ENCODE measurements at regions not wholly inside any gene's neighbourhood (a gene's known extent, or its start where the extent isn't known, plus 50 kb on each side); places are given as distances from the start of the nearest gene placed in this dataset.

- H3K36me3 ChIP-seq (ENCODE audit: insufficient read depth in 1 of 2, low read depth in 1 of 2): no peaks in the 10 kb centered on the region
- WGBS, 3 donors: 34 to 53% (median 37%) methylated on average over 8 of the region's 8 CpGs
- H3K9me3 ChIP-seq: no peaks in the 10 kb centered on the region
- no peak overlapping the region for H3K4me3 ChIP-seq
- intact Hi-C loops (cut with DNase I): no loop called here
- H3K27me3 ChIP-seq (ENCODE audit: insufficient read depth in 3 of 3, low read length in 2 of 3): peaks cover 0 to 5% (median 0%) of the 10 kb centered on the region in 3 donors
- H3K27ac ChIP-seq: no peak overlapping the region
- no peak for DNase-seq
- H3K4me1 ChIP-seq: no peaks in the 10 kb centered on the region
- no peak for TF ChIP-seq CTCF (IDR thresholded peaks at IDR 0.05)
- ATAC-seq: peak in 1 of 4 donors; percentile 44
Measured at GRCh38 chr19:29089315-29089870, 123.6 kb downstream of the UQCRFS1 start.

- H3K9me3 ChIP-seq: no peaks in the 10 kb centered on the region
- DNase-seq (no peak), ATAC-seq (no peak)
- no peak overlapping the region for H3K4me3 ChIP-seq
- H3K4me1 ChIP-seq: no peaks in the 10 kb centered on the region
- intact Hi-C loops (cut with DNase I): no loop called here
- peaks cover 0 to 5% (median 0%) of the 10 kb centered on the region in 3 donors for H3K27me3 ChIP-seq (ENCODE audit: insufficient read depth in 3 of 3, low read length in 2 of 3)
- TF ChIP-seq CTCF (IDR thresholded peaks at IDR 0.05): no peak
- WGBS, 3 donors: 24 to 41% (median 28%) methylated on average over 9 of the region's 9 CpGs
- no peak overlapping the region for H3K27ac ChIP-seq
- H3K36me3 ChIP-seq (ENCODE audit: insufficient read depth in 1 of 2, low read depth in 1 of 2): no peaks in the 10 kb centered on the region
Measured at GRCh38 chr19:29088761-29089160, 124.2 kb downstream of the UQCRFS1 start.

GRCh38 chr19:29086646-29087045 lies 126.3 kb downstream of the UQCRFS1 start:
- H3K4me3 ChIP-seq: no peak overlapping the region
- H3K4me1 ChIP-seq: no peaks in the 10 kb centered on the region
- intact Hi-C loops (cut with DNase I): no loop called here
- TF ChIP-seq CTCF (IDR thresholded peaks at IDR 0.05): no peak
- peaks cover 0 to 16% (median 4%) of the 10 kb centered on the region in 3 donors for H3K27me3 ChIP-seq (ENCODE audit: insufficient read depth in 3 of 3, low read length in 2 of 3)
- DNase-seq (no peak), ATAC-seq (no peak)
- H3K27ac ChIP-seq: no peak overlapping the region
- H3K9me3 ChIP-seq: no peaks in the 10 kb centered on the region
- no peaks in the 10 kb centered on the region for H3K36me3 ChIP-seq (ENCODE audit: insufficient read depth in 1 of 2, low read depth in 1 of 2)
- WGBS, 3 donors: 92 to 94% (median 94%) methylated on average over 10 of the region's 10 CpGs

GRCh38 chr19:29086182-29086581 lies 126.8 kb downstream of the UQCRFS1 start:
- peaks cover 0 to 16% (median 4%) of the 10 kb centered on the region in 3 donors for H3K27me3 ChIP-seq (ENCODE audit: insufficient read depth in 3 of 3, low read length in 2 of 3)
- H3K27ac ChIP-seq: no peak overlapping the region
- 87 to 89% (median 87%) methylated on average over 7 of the region's 7 CpGs for WGBS, 3 donors
- H3K4me3 ChIP-seq: no peak overlapping the region
- TF ChIP-seq CTCF (IDR thresholded peaks at IDR 0.05): no peak
- intact Hi-C loops (cut with DNase I): no loop called here
- no peaks in the 10 kb centered on the region for H3K36me3 ChIP-seq (ENCODE audit: insufficient read depth in 1 of 2, low read depth in 1 of 2)
- no peak for ATAC-seq
- H3K9me3 ChIP-seq: no peaks in the 10 kb centered on the region
- H3K4me1 ChIP-seq: no peaks in the 10 kb centered on the region
- DNase-seq: no peak

- Histone ChIP-seq H3K27me3 (ENCODE audit: insufficient read depth in 3 of 3, low read length in 2 of 3) (peaks cover 0 to 16% (median 4%) of the 10 kb centered on the region in 3 donors), H3K27ac (no peak overlapping the region), H3K4me1 (no peaks in the 10 kb centered on the region), H3K4me3 (no peak overlapping the region), H3K36me3 (ENCODE audit: insufficient read depth in 1 of 2, low read depth in 1 of 2) (no peaks in the 10 kb centered on the region), H3K9me3 (no peaks in the 10 kb centered on the region)
- ATAC-seq (no peak), DNase-seq (no peak)
- intact Hi-C loops (cut with DNase I): no loop called here
- 79 to 86% (median 83%) methylated on average over 3 of the region's 3 CpGs for WGBS, 3 donors
- TF ChIP-seq CTCF (IDR thresholded peaks at IDR 0.05): no peak
Measured at GRCh38 chr19:29085630-29086029, 127.3 kb downstream of the UQCRFS1 start.

Measured in psoas muscle (tissue), 7 donors.